HG02798 (cell line): ENCODE measurements at regions not wholly inside any gene's neighbourhood (a gene's known extent, or its start where the extent isn't known, plus 50 kb on each side); places are given as distances from the start of the nearest gene placed in this dataset.

ENCODE experiments used
- ATAC-seq: cut with Tn5 transposase; IDR thresholded peaks from one replicate; pipeline ENCODE4 v1.9.1; 2021; ENCODE audit warnings: mild to moderate bottlenecking; ENCODE audit not compliant: unreplicated experiment, poor library complexity

DNA sequence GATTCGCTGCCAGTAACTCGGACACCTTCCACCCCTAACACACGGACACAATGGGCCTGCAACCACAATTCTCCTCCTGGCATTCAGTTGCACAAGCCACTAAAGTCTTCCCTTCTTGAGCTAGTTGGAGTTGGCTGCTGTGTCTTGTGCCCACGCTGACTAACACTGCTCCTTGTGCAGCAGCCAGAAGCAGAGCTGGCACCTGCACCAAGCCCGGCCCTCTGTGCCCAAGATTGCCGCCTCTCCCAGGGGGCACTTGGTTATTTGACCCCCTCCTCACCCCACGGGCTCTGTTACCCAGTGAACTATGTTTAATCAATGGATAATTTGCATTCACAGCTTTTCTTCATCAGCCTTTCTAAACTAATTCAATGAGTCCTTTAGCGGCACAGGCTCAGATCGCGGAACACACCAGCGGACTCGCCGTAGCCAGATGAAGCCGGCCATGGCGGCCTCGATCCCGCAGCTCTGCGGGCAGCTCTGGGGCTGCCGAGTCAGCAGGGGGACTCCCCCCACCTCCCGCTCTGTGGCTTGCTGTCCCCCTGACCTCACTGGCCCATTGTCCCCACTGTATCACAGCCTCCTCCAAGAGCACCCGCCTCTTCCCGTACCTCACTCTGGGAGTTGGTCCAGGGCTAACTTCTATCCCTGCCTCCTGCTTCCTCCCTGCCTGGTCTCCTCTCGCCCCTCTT is 94.8 kb upstream of the AFDN start:
- ATAC-seq = no peak

DNA sequence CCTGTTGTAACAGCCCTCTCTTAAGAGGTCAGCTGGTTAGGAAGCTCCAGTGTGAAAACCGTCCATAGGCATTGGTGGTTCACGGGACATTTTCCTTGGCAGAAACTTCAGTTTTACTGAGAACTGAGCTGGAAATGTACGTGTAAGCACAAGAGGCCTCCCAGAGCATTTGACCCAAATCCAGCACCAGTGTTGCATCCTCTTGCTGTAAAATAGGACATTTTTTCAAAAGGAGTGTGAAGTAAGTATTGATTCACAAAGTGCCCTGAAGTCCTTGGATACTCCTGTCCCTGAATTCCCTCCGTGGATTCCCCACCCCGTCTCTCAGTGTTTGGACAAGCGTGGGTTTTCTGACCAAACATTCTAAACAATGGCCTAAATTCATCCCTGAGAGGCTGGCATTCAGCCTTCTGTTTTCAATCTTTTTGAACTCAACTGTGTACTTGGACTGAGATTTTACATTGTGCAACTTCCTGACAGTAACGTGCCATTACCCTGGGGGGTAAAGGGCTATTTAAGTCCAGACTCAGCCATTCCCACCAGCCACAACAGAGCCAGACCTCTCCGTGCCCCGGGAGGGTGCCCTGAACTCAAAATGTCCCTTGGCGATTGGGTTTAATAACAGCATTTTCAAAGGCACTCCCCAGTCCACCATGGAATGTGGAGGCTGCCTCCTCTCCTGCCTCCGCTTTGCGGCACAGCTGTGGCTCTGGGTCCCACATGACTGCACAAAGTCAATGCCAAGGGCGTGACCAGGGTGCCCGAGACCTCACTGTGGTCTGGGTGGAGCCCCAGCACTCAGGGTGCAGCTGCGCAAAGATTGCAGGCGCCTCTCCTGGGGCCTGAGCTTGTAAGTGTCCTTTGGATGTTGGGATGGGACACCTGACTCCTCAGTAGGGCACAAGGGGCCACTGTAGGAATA is 92.7 kb upstream of the AFDN start:
- ATAC-seq = no peak

DNA sequence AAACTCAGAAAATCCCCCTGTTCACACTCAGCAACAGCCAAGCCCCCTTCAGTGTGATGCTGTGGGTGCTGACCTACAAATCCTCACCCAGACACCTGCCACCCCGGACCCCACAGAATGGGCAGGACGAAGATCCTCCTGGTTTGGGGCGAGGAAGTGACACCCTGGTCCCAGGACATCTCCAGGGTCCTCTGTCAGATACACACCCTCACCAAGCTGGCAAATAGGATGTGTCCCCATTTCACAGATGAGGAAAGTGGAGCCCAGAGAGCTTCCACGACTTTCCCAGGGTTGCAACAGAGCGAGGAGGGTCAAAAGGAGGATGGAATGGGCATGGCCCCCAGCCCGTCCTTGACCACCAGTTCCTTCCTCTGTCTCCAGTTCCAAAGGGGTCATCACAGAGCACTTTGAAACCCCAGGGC is 92.0 kb upstream of the AFDN start:
- ATAC-seq = no peak

DNA sequence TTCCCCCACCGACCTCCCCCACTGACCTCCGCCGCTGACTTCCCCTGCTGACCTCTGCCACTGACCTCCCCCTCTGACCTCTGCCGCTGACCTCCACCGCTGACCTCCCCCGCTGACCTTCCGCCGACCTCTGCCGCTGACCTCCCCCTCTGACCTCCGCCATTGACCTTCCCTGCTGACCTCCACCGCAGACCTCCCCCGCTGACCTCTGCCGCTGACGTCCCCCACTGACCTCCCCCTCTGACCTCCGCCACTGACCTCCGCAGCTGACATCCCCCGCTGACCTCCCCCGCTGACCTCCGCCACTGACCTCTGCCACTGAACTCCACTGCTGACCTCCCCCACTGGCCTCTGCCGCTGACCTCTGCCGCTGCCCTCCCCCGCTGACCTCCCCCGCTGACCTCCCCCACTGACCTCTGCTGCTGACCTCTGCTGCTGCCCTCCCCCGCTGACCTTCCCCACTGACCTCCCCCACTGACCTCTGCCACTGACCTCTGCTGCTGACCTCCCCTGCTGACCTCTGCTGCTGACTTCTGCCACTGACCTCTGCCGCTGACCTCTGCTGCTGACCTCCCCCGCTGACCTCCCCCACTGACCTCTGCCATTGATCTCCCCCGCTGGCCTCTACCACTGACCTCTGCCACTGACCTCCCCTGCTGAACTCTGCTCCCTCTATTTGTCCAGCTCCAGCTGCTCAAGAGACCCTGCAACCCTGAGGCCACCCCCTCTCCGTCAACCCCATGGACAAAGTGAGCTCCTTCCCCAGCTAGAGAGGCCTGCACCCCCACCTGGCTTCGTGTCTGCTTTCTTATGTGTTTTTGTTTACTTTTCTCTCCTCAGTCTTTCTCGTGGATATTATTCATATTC is 91.4 kb upstream of the AFDN start:
- no peak for ATAC-seq

DNA sequence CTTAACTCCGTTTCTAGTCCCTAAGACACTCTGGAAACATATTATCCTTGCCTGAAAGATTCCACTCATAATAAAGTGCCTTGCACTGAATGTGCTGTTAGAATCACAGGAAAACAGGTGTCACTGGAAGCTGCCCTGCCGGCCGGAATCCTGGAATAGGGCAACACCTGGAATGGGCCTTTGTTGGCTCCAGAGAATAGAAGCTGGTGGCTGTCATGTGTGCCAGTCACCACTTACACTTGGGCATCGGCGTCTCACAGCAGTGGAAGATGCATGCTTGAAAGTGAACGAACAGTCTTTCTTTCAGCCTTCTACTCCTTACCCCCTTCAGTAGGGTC is 90.8 kb upstream of the AFDN start:
- no peak for ATAC-seq

DNA sequence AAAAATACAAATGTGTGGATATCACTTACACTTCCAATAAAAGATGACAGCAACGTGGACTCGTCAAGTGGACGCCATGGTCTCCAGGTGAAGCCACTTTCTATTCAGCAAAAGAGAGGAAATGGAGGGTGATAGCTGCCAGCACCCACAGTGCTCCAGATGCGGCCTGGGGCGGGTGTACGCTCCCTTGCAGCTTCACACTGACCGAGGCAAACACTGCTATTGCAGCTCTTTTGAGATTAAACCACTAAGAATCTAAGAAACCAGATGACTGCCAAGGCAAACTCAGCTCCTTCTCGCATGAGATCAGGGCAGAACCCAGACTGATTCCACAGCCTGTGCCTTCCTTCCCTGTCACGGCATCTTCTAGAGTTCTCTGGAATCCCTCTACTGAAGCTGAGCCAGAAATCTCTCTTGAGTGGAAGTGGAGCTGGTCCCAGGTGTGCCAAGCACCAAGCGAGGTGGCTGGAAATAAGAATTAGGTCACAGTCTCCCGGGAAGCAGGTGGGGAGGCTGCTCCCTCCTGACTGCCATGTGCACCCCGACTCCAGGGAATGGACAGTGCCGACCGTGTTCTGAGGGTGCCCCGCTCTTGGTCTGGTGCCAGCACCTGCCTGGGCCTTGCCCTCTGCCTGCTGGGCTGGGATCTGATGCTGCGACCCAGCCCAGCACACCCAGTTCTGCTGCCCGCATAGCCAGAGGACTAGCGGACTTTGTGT is 90.1 kb upstream of the AFDN start:
- no peak for ATAC-seq

DNA sequence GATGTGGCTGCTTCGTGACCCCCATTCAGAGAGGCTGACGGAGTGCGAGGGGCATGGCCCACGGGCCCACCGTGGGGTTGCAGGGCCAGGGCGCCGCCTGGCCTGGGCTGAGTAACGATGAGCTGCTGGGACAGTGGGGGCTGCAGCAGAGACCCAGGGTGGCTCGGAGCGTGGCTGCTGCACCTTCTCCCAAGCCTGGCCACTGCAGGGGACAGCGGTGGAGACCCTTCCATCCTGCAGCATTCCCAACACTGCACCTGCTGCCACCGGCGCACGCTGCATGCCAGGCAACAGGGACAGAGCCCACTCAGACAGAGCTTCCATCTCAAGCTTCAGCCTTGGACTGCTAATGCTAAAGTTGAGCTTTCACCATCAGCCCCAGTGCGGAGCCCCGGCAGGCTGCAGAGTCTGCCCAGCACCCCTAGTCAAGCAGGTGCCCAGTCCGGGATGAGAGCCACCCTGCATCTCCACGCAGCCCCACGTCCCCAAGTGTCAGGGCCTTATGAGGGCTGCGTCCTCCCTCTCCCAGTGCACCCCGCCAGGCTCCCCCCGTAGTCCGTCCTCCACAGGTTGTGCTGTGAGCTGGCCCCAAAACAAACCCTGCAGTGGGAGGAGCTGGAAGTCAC is 89.4 kb upstream of the AFDN start:
- no peak for ATAC-seq

DNA sequence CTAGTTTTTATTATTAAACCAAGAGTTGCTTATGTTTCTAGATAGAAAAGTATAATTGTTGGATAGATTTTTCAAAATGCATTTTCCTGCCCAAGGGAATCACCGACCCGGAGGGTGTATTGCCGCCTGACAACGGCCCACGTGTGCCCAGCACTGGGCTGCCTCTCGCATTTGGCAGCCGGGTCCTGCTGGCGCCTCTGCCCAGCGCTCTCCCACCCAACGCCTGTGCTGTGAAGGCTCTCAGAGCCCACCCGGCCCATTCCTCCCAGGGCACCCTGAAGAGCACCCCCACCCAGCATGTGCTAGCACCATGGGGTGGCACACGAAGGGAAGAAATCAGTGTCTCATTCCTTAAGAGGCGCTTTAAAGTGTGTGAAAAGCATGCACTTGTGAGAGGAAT is 88.3 kb upstream of the AFDN start:
- no peak for ATAC-seq

DNA sequence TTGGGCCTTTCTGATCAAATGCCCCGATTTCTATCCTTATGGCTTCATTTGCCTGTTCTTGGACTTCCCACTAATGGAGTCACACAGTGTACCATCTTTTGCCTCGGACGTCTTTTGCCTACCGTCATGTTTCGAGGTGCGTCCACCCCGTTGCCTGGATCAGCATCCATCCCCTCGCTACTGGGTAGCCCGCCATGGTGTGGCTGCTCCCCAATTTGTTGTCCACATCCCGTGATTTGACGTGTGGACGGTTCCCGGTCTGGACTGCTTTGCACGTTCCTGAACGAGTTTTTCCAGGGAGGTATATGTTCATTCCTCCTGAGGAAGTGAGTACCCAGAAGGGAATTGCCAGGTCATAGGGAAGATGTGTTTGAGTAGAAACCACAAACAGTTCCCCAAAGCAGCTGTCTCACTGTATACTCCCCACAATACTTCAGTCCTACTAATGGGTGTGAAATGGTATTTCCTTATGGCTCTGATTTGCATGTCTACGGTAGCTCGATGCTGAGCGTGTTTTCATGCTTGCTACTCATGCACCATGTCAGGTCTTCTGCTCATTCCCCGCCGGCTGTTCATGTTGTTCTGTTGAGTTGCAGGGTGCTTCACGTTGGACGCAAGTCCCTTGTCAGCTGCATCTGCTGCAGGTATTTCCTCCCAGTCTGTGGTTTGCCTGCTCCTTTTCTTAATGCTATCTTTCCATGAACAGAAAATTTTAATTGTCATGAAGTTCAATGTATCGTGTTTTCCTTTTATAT is 86.8 kb upstream of the AFDN start:
- no peak for ATAC-seq

DNA sequence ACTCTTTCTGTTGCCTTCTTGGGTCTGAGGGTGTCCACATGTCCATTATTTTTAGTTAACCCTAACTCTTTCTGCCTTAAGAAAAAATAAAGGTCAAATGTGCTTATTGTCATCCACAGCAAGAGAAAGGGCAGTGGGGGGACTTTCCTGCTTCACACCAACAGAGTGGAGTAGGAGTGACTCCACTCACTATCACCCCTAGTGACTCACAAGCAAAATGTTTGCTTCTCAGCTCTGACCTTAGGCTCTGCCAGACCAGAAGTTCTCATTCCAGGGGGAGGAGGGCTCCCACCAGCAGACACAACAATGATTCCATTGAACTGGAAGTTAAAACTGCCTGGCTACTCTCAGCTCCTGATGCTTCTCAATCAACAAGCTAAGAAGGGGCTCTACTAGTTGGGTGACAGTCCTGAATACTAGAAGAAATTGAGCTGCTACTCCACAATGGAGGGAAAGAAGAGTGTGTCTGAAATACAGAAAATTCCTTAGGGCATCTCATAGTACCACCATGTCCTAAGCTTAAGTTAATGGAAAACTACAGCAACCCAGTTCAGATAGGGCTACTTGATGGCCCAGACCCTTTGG is 83.9 kb upstream of the AFDN start:
- ATAC-seq = no peak

DNA sequence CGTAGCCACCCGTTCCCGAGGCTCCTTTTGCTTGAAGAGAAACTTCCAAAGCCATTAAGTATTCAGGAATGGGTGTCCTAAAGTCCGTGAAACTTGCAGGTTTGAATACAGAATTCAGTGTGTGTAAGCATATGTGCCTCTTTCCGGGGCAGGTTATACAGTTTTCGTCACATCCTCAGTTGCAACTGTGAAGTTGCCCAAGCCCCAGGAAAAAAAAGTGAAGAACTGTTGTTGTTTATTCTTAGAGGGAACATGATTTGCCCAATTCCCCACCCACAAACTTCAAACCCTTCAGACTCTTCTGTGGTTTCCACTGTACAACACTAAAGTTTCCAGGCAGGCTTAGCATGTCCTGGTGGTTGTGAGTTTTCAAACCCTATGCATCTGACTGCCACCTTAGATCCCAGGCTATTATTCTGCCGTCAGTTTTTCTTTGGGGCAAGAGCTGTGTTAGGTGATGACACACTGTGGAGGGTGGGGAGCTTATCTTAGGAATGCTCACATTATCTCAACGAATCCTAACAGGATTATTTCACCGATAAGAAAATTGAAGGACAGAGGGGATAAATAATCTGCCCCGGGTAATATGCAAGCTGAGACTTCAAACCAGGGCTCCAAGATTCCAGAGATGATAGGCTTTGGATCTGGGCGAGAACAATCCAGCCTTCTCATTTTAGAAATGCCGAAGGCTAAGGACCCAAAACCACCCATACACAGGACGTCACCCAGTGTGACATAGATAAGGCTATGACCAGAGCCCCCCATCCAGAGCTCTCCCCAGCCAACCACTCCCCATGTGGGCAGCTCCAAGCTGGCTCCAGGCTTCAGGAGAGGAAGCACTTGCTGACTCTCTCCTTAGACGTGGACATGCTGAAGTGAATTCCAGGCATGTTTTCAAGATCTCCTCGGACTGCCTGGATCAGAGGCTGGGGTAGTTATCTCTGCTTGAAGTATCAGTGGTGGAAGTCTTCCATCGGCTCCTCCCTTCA is 81.7 kb upstream of the AFDN start:
- ATAC-seq = no peak

DNA sequence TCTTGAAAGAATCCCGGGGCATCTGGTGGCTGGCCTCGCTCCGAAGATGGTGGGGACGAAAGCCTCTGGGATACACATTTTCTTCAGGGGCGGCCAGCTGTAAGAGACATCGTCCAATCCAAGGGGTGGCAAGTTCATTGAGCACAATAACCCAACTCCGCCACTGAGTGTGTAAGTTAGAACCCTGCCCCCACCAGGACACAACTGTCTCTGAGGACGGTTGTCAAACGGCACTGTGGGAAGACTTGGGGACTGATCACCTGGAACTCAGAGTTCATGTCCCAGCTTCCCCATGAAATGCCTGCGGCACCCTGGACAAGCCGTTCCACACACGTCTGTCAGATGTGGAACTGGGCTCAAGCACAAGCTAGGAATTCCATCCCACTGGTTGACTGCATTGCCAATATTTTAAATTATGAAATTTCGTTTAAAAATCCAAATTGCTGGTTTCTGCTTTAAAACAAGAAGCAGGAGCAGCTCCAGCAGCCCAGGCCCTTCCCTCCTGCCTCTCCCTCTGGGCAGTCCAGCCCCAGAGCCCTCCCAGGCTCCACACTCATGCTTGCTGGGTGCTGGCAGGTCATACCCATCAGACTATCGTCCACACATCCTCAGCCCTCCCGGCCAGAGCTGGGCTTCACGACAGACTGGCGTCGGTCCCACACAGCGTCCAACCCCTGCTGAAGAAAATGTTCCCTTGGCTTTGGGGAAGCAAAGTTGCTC is 80.9 kb upstream of the AFDN start:
- ATAC-seq = no peak

DNA sequence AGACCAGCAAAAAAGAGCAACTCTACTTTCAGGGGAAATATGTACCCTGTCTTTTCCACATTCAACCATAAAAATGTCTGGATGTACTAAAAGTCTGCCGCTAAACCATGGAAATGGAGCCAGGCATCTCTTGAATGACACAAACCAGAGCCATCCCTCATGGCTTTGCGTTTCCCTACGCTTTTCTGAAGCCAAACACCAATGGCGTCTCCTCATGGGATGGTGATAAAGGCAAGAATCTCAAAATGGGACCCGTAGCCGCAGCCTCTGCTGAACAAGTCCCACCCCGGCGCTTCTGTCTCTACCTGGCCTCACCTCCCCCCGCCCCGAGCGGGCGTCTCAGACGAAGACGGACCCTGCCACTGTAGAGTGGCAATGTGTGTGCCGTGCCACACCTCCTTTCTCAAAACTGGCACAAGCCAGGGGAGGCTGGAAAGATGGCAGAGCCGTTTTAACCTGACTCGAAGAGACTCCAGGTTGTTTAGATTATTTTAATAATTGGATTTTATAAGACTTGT is 80.3 kb upstream of the AFDN start:
- no peak for ATAC-seq

DNA sequence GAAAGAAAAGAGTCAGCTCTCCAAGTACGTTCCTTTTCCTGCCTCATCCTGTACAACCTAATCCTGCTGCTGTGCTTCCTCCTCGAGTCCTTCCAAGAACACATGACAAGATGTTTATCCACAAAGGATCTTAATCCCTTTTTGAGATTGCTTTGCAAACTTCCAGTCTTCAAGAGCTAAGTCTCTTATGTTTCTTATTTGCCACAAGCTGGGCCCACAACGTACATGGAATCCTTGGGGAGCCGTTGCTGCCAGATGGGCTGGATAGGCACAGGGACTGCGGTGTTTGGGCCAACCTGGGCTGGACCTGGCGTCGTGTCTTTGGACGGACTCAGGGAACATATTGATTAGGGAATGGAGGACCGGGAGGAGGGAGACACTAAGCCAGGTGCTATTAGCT is 79.7 kb upstream of the AFDN start:
- ATAC-seq = no peak

DNA sequence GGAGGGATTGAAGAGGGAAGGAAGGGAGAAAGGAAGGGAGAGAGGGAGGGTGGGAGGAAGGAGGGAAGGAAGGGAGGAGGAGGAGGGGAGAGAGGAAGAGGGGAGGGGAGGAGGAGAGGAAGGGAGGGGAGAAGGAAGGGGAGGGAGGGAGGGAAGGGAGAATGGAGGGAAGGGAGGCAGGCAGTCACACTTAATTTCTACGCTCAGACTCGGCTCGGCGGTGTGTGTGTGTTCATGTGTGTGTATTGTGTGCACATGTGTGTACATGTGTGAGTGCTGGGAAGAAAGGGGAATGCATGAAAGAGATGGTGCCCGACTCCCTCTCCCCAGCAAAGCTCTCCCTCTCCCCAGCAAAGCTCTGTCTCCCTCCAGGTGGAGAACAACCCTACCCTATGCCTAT is 79.1 kb upstream of the AFDN start:
- ATAC-seq = no peak

DNA sequence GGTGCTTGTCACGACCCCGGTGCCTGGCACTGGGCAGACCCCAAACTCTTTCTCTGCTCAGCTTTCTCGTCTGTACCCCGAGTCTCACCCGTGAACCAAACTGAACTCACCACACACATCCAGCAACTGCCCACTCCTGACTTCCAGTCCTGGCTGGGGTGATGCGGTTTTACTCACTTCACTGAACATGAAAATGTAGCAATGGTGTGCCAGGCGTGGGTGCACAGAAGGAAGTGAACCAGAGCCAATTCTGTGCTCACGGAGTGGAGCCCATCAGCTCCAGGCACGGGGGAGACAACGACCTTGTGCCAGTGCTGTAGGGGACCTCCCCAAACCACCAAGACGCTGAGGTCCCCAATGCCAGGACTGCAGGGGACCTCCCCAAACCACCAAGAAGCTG is 78.7 kb upstream of the AFDN start:
- no peak for ATAC-seq
